Trophoblast cell (in vitro differentiated cells and primary cell): ENCODE measurements at regions not wholly inside any gene's neighbourhood (a gene's known extent, or its start where the extent isn't known, plus 50 kb on each side); places are given as distances from the start of the nearest gene placed in this dataset.

Experiments
- DNase-seq, 2 donors: peaks; one replicate each; pipeline ENCODE4 v3.0.0-alpha.2; 2016
- H2AFZ ChIP-seq: 2 replicates; pipeline ENCODE4 v1.6.1; 2013; ENCODE audit warnings: low read length, moderate library complexity, mild to moderate bottlenecking; ENCODE audit not compliant: insufficient read depth, poor library complexity
- H2AK5ac ChIP-seq: 2 replicates; pipeline ENCODE4 v1.6.1; 2013; ENCODE audit warnings: mild to moderate bottlenecking, low read length
- H2BK120ac ChIP-seq: 2 replicates; pipeline ENCODE4 v1.6.1; 2013; ENCODE audit warnings: low read length, mild to moderate bottlenecking, moderate library complexity; ENCODE audit not compliant: insufficient read depth, poor library complexity
- H2BK12ac ChIP-seq: 2 replicates; pipeline ENCODE4 v1.6.1; 2013; ENCODE audit warnings: mild to moderate bottlenecking, low read length, moderate library complexity
- H2BK5ac ChIP-seq: 2 replicates; pipeline ENCODE4 v1.6.1; 2013; ENCODE audit warnings: low read length, low read depth, moderate library complexity, mild to moderate bottlenecking; ENCODE audit not compliant: poor library complexity
- H3K14ac ChIP-seq: 2 replicates; pipeline ENCODE4 v1.6.1; 2013; ENCODE audit warnings: mild to moderate bottlenecking, low read length
- H3K18ac ChIP-seq: 2 replicates; pipeline ENCODE4 v1.6.1; 2013; ENCODE audit warnings: mild to moderate bottlenecking, low read length
- H3K23ac ChIP-seq: 2 replicates; pipeline ENCODE4 v1.6.1; 2013; ENCODE audit warnings: low read length
- H3K27ac ChIP-seq: 2 replicates; pipeline ENCODE4 v1.5.1; 2013; ENCODE audit warnings: low read depth, mild to moderate bottlenecking, inconsistent platforms, low read length, moderate library complexity
- H3K27me3 ChIP-seq: 2 replicates; pipeline ENCODE4 v1.6.1; 2013; ENCODE audit warnings: inconsistent platforms, mild to moderate bottlenecking, low read length, moderate library complexity; ENCODE audit not compliant: insufficient read depth
- H3K36me3 ChIP-seq, 2 experiments: 1 replicate in 1 of 2; 2 replicates in 1 of 2; pipeline ENCODE4 v1.6.1; 2013; ENCODE audit warnings: low read length in 2 of 2, mild to moderate bottlenecking in 2 of 2, moderate library complexity in 1 of 2; ENCODE audit not compliant: insufficient read depth in 2 of 2, control insufficient read depth in 1 of 2
- H3K4ac ChIP-seq: 2 replicates; pipeline ENCODE4 v1.6.1; 2013; ENCODE audit warnings: low read depth, mild to moderate bottlenecking, low read length, moderate library complexity
- H3K4me1 ChIP-seq, 2 experiments: 1 replicate in 1 of 2; 2 replicates in 1 of 2; pipeline ENCODE4 v1.6.1; 2013; ENCODE audit warnings: low read length in 2 of 2, mild to moderate bottlenecking in 2 of 2, moderate library complexity in 1 of 2; ENCODE audit not compliant: insufficient read depth in 2 of 2, control insufficient read depth in 1 of 2
- H3K4me2 ChIP-seq: 2 replicates; pipeline ENCODE4 v1.6.1; 2013; ENCODE audit warnings: inconsistent platforms, mild to moderate bottlenecking, low read length, moderate library complexity
- H3K4me3 ChIP-seq: 2 replicates; pipeline ENCODE4 v1.5.1; 2013; ENCODE audit warnings: mild to moderate bottlenecking, low read depth, low read length, inconsistent platforms
- H3K79me1 ChIP-seq: one replicate; pipeline ENCODE4 v1.6.1; 2013; ENCODE audit warnings: low read length
- H3K79me2 ChIP-seq: 2 replicates; pipeline ENCODE4 v1.6.1; 2013; ENCODE audit warnings: low read length, mild to moderate bottlenecking; ENCODE audit not compliant: control insufficient read depth, insufficient read depth, poor library complexity
- H3K9ac ChIP-seq: 2 replicates; pipeline ENCODE4 v1.6.1; 2013; ENCODE audit warnings: mild to moderate bottlenecking, low read length
- H3K9me3 ChIP-seq: 2 replicates; pipeline ENCODE4 v1.6.1; 2013; ENCODE audit warnings: low read depth, mild to moderate bottlenecking, control low read depth, inconsistent platforms, low read length; ENCODE audit not compliant: insufficient read depth
- H4K12ac ChIP-seq: 2 replicates; pipeline ENCODE4 v1.6.1; 2013; ENCODE audit warnings: low read depth, mild to moderate bottlenecking, low read length, moderate library complexity
- H4K8ac ChIP-seq: 2 replicates; pipeline ENCODE4 v1.6.1; 2013; ENCODE audit warnings: low read depth, mild to moderate bottlenecking, low read length, moderate library complexity
- H4K91ac ChIP-seq: one replicate; pipeline ENCODE4 v1.6.1; 2013; ENCODE audit warnings: low read depth, mild to moderate bottlenecking, low read length, moderate library complexity
- WGBS: extraction: QIAGEN DNeasy Blood & Tissue Kit; methylation state at CpG from one replicate; pipeline ENCODE4 v1.1.7; 2013; ENCODE audit warnings: missing lambda C conversion rate; ENCODE audit not compliant: insufficient read length, insufficient coverage; ENCODE audit errors: extremely low coverage; 5-methylcytosine and 5-hydroxymethylcytosine counted together

DNA sequence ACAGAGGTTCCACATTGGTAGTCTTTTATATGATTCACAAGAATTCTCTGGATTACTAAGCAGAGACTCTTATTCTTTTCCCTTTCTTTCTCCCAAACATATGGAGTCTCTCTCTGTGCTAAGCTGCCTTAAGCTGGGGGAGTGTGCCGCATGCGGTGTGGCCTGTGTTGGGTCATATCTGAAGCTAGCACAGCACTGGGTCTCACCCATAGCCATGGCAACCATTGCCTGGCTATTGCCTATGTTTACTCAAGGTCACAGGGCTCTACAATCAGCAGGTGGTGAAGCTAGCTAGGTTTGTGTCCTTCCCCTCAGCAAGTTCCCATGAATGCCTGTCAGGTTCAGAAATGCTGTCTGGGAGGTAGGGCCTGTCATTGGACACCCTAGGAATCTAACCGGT lies 73.6 kb upstream of the ZRANB2 start:
- H3K4me2 ChIP-seq, result no peak overlapping the region
- H3K14ac ChIP-seq, result no peak overlapping the region
- no peaks in the 10 kb centered on the region for H3K9me3 ChIP-seq
- H3K18ac ChIP-seq, result no peak overlapping the region
- H4K91ac ChIP-seq, result no peak overlapping the region
- no peak overlapping the region for H3K27ac ChIP-seq
- no peak overlapping the region for H2BK5ac ChIP-seq
- H3K4me1 ChIP-seq, result no peaks in the 10 kb centered on the region
- H4K12ac ChIP-seq, result no peak overlapping the region
- no CpG with 5 or more reads among the region's 3 CpGs for WGBS
- no peaks in the 10 kb centered on the region for H3K79me1 ChIP-seq
- no peak overlapping the region for H2AFZ ChIP-seq
- no peak overlapping the region for H3K9ac ChIP-seq
- no peak overlapping the region for H3K4me3 ChIP-seq
- H3K79me2 ChIP-seq, result no peaks in the 10 kb centered on the region
- H2BK120ac ChIP-seq, result no peak overlapping the region
- H3K27me3 ChIP-seq, result no peaks in the 10 kb centered on the region
- H3K4ac ChIP-seq, result no peak overlapping the region
- no peaks in the 10 kb centered on the region for H3K36me3 ChIP-seq
- DNase-seq, result no peak
- no peak overlapping the region for H4K8ac ChIP-seq
- no peak overlapping the region for H3K23ac ChIP-seq
- H2AK5ac ChIP-seq, result no peak overlapping the region
- no peak overlapping the region for H2BK12ac ChIP-seq

DNA sequence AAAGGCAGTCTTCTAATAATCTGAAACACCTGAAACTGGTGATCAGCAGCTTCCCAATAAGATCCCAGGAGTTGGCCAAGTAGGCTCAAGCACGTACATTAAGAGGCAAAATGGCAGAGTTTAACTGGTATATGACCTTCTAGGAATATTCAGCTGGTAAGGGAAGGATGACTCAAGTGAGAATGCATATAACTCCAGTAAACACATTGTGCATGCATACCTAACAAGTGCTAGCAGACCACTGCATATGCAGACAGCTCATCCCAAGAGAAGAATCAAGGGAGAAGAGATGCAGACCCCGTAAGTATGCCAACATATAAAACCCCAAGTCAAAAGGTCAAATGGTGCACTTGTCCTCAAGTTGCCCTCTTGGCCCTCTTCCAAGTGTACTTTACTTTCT lies 73.0 kb upstream of the ZRANB2 start:
- no peak overlapping the region for H4K8ac ChIP-seq
- H3K18ac ChIP-seq, result no peak overlapping the region
- no peaks in the 10 kb centered on the region for H3K4me1 ChIP-seq
- H3K9ac ChIP-seq, result no peak overlapping the region
- no peaks in the 10 kb centered on the region for H3K27me3 ChIP-seq
- H3K9me3 ChIP-seq, result no peaks in the 10 kb centered on the region
- no peak overlapping the region for H3K27ac ChIP-seq
- no peak overlapping the region for H4K12ac ChIP-seq
- H2BK5ac ChIP-seq, result no peak overlapping the region
- no peak overlapping the region for H3K4me3 ChIP-seq
- WGBS, result no CpG with 5 or more reads among the region's 2 CpGs
- no peak overlapping the region for H4K91ac ChIP-seq
- no peak overlapping the region for H2AK5ac ChIP-seq
- H3K14ac ChIP-seq, result no peak overlapping the region
- H3K79me2 ChIP-seq, result no peaks in the 10 kb centered on the region
- no peaks in the 10 kb centered on the region for H3K36me3 ChIP-seq
- H3K4ac ChIP-seq, result no peak overlapping the region
- DNase-seq, result no peak
- H3K79me1 ChIP-seq, result no peaks in the 10 kb centered on the region
- no peak overlapping the region for H2BK12ac ChIP-seq
- no peak overlapping the region for H3K23ac ChIP-seq
- no peak overlapping the region for H3K4me2 ChIP-seq
- H2AFZ ChIP-seq, result no peak overlapping the region
- no peak overlapping the region for H2BK120ac ChIP-seq

DNA sequence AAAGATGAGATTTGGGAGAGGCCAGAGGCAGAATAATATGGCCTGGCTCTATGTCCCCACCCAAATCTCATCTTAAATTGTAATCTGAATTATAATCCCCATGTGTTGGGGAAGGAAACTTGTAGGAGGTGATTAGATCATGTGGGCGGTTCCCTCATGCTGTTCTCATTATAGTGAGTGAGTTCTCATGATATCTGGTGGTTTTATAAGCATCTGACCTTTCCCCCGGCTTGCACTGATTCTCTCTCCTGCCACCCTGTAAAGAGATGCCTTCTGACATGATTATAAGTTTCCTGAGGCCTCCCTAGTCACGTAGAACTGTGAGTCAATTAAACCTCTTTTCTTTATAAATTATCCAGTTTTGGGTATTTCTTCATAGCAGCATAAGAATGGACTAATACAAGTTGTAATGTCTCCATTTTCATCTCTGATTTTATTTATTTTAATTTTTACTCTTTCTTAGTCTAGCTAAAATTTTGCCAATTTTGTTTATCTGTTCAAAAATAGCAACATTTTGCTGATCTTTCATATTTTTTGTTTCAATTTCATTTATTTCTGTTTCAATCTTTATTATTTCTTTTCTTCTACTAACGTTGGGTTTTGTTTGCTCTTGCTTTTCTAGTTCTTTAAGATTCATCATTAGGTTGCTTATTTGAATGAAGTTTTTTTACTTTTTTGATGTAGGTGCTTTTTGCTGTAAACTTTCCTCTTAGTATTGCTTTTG lies 67.0 kb upstream of the ZRANB2 start:
- H3K14ac ChIP-seq, result no peak overlapping the region
- no peaks in the 10 kb centered on the region for H3K79me1 ChIP-seq
- no peak overlapping the region for H2AK5ac ChIP-seq
- no peak overlapping the region for H4K12ac ChIP-seq
- H2BK120ac ChIP-seq, result no peak overlapping the region
- no CpG with 5 or more reads among the region's 4 CpGs for WGBS
- no peak overlapping the region for H4K91ac ChIP-seq
- H3K4me1 ChIP-seq, result no peaks in the 10 kb centered on the region
- no peak overlapping the region for H3K18ac ChIP-seq
- H3K9me3 ChIP-seq, result peaks cover 2% of the 10 kb centered on the region
- H3K27me3 ChIP-seq, result no peaks in the 10 kb centered on the region
- no peak overlapping the region for H3K4me2 ChIP-seq
- H2BK5ac ChIP-seq, result no peak overlapping the region
- H2BK12ac ChIP-seq, result no peak overlapping the region
- H3K4ac ChIP-seq, result no peak overlapping the region
- H3K79me2 ChIP-seq, result no peaks in the 10 kb centered on the region
- no peak overlapping the region for H3K9ac ChIP-seq
- no peak overlapping the region for H3K27ac ChIP-seq
- no peak overlapping the region for H3K23ac ChIP-seq
- no peak overlapping the region for H3K4me3 ChIP-seq
- DNase-seq, result no peak
- H3K36me3 ChIP-seq, result no peaks in the 10 kb centered on the region
- no peak overlapping the region for H4K8ac ChIP-seq
- H2AFZ ChIP-seq, result no peak overlapping the region

DNA sequence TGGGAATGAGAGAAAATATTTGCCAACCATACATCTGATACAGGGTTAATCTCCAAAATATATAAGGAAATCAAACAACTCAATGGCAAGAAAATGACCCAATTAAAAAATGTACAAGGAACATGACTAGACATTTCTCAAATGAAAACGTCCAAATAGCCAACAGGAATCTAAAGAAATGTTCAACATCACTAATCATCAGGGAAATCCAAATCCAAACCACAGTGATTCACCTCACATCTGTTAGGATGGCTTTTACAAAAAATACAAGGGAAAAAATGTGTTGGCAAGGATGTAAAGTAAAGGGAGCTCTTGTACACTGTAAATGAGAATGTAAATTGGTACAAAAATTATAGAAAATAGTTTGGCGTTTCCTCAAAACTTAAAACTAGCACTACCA lies 54.7 kb upstream of the ZRANB2 start:
- Histone ChIP-seq H3K18ac (no peak overlapping the region), H3K9ac (no peak overlapping the region), H2BK120ac (no peak overlapping the region), H3K4me3 (no peak overlapping the region), H3K4me2 (no peak overlapping the region), H3K4ac (no peak overlapping the region), H4K12ac (no peak overlapping the region), H2BK5ac (no peak overlapping the region), H3K9me3 (no peaks in the 10 kb centered on the region), H3K23ac (no peak overlapping the region), H3K36me3 (no peaks in the 10 kb centered on the region), H4K91ac (no peak overlapping the region), H4K8ac (no peak overlapping the region), H2AK5ac (no peak overlapping the region), H3K14ac (no peak overlapping the region), H3K4me1 (no peaks in the 10 kb centered on the region), H2BK12ac (no peak overlapping the region), H3K79me2 (no peaks in the 10 kb centered on the region), H3K27ac (no peak overlapping the region), H2AFZ (no peak overlapping the region), H3K79me1 (no peaks in the 10 kb centered on the region), H3K27me3 (no peaks in the 10 kb centered on the region)
- no peak for DNase-seq
- WGBS, result no CpG with 5 or more reads among the region's 2 CpGs
